Thyroid gland (tissue), 4 donors: ENCODE measurements at regions not wholly inside any gene's neighbourhood (a gene's known extent, or its start where the extent isn't known, plus 50 kb on each side); places are given as distances from the start of the nearest gene placed in this dataset.

Experiments used
- DNase-seq, 2 donors: peaks; one replicate each; pipeline ENCODE4 v3.0.0-alpha.2; 2019
- H3K27ac ChIP-seq, 3 donors: fragments of 200-600 bp; sonication (generic); 1 replicate in 2 of 3; 2 replicates in 1 of 3; pipeline ENCODE4 v1.5.1; 2016 to 2019; ENCODE audit warnings: mild to moderate bottlenecking in 1 of 3, moderate library complexity in 1 of 3
- H3K27me3 ChIP-seq: fragments of 200-600 bp; sonication (generic); one replicate; pipeline ENCODE4 v1.5.1; 2019
- H3K36me3 ChIP-seq, 2 donors: fragments of 200-600 bp; sonication (generic); one replicate each; pipeline ENCODE4 v1.5.1; 2016 to 2019
- H3K4me1 ChIP-seq, 2 donors: fragments of 200-600 bp; sonication (generic); one replicate each; pipeline ENCODE4 v1.5.1; 2017 to 2019
- H3K4me3 ChIP-seq, 3 donors: fragments of 200-600 bp; sonication (generic); replicated peaks in 1 of 3; 1 replicate in 2 of 3; 2 replicates in 1 of 3; pipeline ENCODE4 v1.5.1; 2016; ENCODE audit warnings: mild to moderate bottlenecking in 1 of 3
- H3K9me3 ChIP-seq: fragments of 200-600 bp; sonication (generic); one replicate; pipeline ENCODE4 v1.5.1; 2017
- CTCF ChIP-seq, 6 experiments: fragments of 200-600 bp in 3 of 6; fragments of 450-650 bp in 3 of 6; sonication (generic) in 3 of 6; IDR thresholded peaks; one replicate each; pipeline ENCODE4 v1.5.1; 2016 to 2019; ENCODE audit warnings: antibody characterized with exemption in 6 of 6, mild to moderate bottlenecking in 2 of 6, inconsistent platforms in 1 of 6, moderate library complexity in 1 of 6
- POLR2A ChIP-seq, 2 donors: fragments of 450-650 bp; IDR thresholded peaks; one replicate each; pipeline ENCODE4 v1.6.1; 2017; ENCODE audit warnings: antibody characterized with exemption in 2 of 2, mild to moderate bottlenecking in 2 of 2, moderate library complexity in 1 of 2
- WGBS, 2 donors: methylation state at CpG; one replicate each; pipeline ENCODE4 v1.1.5; 2017; 5-methylcytosine and 5-hydroxymethylcytosine counted together
- intact Hi-C: fragments of 100-400 bp; cut with DNase I; formaldehyde crosslinking; loops from one replicate; pipeline ENCODE4 v1.15.1; 2023

GRCh38 chr12:22993609-22994315 is 368.8 kb downstream of the ETNK1 start:
- Histone ChIP-seq H3K36me3 (no peaks in the 10 kb centered on the region), H3K27me3 (no peaks in the 10 kb centered on the region), H3K27ac (no peak overlapping the region), H3K4me3 (no peak overlapping the region), H3K4me1 (no peaks in the 10 kb centered on the region), H3K9me3 (no peaks in the 10 kb centered on the region)
- TF ChIP-seq CTCF (IDR thresholded peaks at IDR 0.05), result no peak
- no peak for TF ChIP-seq POLR2A (IDR thresholded peaks at IDR 0.05)
- WGBS, 2 donors, result 65 to 67% methylated on average over 4 of the region's 4 CpGs
- no peak for DNase-seq
- intact Hi-C loops, result no loop called here

GRCh38 chr12:22994316-22994675 is 369.3 kb downstream of the ETNK1 start:
- no peak for DNase-seq
- TF ChIP-seq CTCF (IDR thresholded peaks at IDR 0.05) (no peak), POLR2A (IDR thresholded peaks at IDR 0.05) (no peak)
- WGBS, 2 donors, result 78 to 87% methylated on average over 3 of the region's 3 CpGs
- Histone ChIP-seq H3K36me3 (no peaks in the 10 kb centered on the region), H3K27me3 (no peaks in the 10 kb centered on the region), H3K4me3 (no peak overlapping the region), H3K27ac (no peak overlapping the region), H3K4me1 (no peaks in the 10 kb centered on the region), H3K9me3 (no peaks in the 10 kb centered on the region)
- intact Hi-C loops, result no loop called here

- Histone ChIP-seq H3K27me3 (no peaks in the 10 kb centered on the region), H3K4me1 (no peaks in the 10 kb centered on the region), H3K9me3 (no peaks in the 10 kb centered on the region), H3K4me3 (no peak overlapping the region), H3K27ac (no peak overlapping the region), H3K36me3 (no peaks in the 10 kb centered on the region)
- intact Hi-C loops, result no loop called here
- no peak for DNase-seq
- 73 to 77% methylated on average over 3 of the region's 3 CpGs for WGBS, 2 donors
- TF ChIP-seq CTCF (IDR thresholded peaks at IDR 0.05) (no peak), POLR2A (IDR thresholded peaks at IDR 0.05) (no peak)
Observed at GRCh38 chr12:23001487-23001886, 376.5 kb downstream of the ETNK1 start.

- no peak for DNase-seq
- H3K4me1 ChIP-seq, result no peaks in the 10 kb centered on the region
- no peaks in the 10 kb centered on the region for H3K36me3 ChIP-seq
- TF ChIP-seq POLR2A (IDR thresholded peaks at IDR 0.05) (no peak), CTCF (IDR thresholded peaks at IDR 0.05) (no peak)
- no peaks in the 10 kb centered on the region for H3K9me3 ChIP-seq
- H3K27me3 ChIP-seq, result no peaks in the 10 kb centered on the region
- WGBS, 2 donors, result 50 to 70% methylated on average over 6 to 7 of the region's 7 CpGs
- intact Hi-C loops, result no loop called here
- no peak overlapping the region for H3K4me3 ChIP-seq
- no peak overlapping the region for H3K27ac ChIP-seq
Observed at GRCh38 chr12:23002381-23002780, 377.4 kb downstream of the ETNK1 start.

- Histone ChIP-seq H3K4me3 (no peak overlapping the region), H3K27ac (no peak overlapping the region), H3K27me3 (no peaks in the 10 kb centered on the region), H3K4me1 (no peaks in the 10 kb centered on the region), H3K36me3 (no peaks in the 10 kb centered on the region), H3K9me3 (no peaks in the 10 kb centered on the region)
- intact Hi-C loops, result no loop called here
- TF ChIP-seq POLR2A (IDR thresholded peaks at IDR 0.05) (no peak), CTCF (IDR thresholded peaks at IDR 0.05) (no peak)
- WGBS, 2 donors, result 94 to 95% methylated on average over 4 of the region's 4 CpGs
- DNase-seq, result no peak
Observed at GRCh38 chr12:23004473-23005020, 379.6 kb downstream of the ETNK1 start.
